ENCODE measurements at regions not wholly inside any gene's neighbourhood (a gene's known extent, or its start where the extent isn't known, plus 50 kb on each side); places are given as distances from the start of the nearest gene placed in this dataset.

DNA sequence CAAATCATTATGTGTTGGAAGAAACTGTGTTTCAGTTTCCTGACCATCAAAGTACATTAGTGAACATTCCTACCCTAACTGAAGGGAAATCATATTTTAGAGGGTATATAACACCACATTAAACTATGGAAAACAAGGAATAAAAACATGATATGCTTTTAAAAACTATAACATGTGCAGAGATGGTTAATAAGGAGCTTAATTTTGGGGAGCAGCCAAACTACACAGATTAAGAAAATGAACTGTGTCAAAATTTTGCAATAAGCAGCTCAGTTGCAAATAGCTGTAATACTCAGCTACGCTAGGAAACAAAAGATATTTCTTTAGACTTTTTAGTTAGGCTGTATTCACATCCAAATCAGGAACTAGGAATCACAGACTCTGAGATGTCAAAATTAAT, 1115.7 kb upstream of the CELF2 start:
- no peak for ATAC-seq (ENCODE audit: low FRiP score)
- TF ChIP-seq, protein P1, sequence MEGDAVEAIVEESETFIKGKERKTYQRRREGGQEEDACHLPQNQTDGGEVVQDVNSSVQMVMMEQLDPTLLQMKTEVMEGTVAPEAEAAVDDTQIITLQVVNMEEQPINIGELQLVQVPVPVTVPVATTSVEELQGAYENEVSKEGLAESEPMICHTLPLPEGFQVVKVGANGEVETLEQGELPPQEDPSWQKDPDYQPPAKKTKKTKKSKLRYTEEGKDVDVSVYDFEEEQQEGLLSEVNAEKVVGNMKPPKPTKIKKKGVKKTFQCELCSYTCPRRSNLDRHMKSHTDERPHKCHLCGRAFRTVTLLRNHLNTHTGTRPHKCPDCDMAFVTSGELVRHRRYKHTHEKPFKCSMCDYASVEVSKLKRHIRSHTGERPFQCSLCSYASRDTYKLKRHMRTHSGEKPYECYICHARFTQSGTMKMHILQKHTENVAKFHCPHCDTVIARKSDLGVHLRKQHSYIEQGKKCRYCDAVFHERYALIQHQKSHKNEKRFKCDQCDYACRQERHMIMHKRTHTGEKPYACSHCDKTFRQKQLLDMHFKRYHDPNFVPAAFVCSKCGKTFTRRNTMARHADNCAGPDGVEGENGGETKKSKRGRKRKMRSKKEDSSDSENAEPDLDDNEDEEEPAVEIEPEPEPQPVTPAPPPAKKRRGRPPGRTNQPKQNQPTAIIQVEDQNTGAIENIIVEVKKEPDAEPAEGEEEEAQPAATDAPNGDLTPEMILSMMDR (IDR thresholded peaks at IDR 0.05): no peak
- DNase-seq (ENCODE audit: low spot score): no peak

DNA sequence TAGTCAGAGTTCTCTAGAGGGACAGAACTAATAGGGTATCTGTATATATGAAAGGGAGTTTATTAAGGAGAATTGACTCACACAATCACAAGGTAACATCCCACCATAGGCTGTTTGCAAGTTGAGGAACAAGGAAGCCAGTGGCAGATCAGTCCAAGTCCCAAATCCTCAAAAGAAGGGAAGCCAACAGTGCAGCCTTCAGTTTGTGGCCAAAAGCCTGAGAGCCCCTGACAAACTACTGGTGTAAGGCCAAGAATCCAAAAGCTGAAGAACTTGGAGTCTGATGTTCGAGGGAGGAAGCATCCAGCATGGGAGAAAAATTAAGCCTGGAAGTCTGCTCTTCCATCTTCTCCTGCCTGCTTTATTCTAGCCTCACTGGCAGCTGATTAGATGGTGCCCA, 1107.2 kb upstream of the CELF2 start:
- TF ChIP-seq, protein P1 (IDR thresholded peaks at IDR 0.05): no peak
- ATAC-seq (ENCODE audit: low FRiP score): no peak
- no peak for DNase-seq (ENCODE audit: low spot score)

DNA sequence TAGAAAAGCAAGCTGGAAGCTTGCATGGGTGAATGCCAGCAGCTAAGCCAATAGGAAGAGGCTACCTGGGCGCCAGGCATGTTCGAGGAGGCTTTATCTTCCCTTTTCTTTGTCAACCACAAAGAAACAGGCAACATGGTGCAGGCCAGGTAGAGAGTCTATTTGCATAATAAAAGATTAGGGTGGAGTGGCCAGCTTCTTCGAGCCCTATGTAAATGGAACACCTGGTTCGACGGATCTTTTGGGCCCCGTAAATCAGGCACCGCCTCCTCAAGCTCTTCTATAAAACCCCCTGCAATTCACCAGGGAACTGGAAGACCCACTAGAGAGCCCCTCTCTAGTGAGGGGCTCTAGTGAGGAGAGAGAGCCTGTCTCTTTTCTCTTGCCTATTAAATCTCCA, 1106.2 kb upstream of the CELF2 start:
- TF ChIP-seq, protein P1 (IDR thresholded peaks at IDR 0.05): no peak
- no peak for ATAC-seq (ENCODE audit: low FRiP score)

DNA sequence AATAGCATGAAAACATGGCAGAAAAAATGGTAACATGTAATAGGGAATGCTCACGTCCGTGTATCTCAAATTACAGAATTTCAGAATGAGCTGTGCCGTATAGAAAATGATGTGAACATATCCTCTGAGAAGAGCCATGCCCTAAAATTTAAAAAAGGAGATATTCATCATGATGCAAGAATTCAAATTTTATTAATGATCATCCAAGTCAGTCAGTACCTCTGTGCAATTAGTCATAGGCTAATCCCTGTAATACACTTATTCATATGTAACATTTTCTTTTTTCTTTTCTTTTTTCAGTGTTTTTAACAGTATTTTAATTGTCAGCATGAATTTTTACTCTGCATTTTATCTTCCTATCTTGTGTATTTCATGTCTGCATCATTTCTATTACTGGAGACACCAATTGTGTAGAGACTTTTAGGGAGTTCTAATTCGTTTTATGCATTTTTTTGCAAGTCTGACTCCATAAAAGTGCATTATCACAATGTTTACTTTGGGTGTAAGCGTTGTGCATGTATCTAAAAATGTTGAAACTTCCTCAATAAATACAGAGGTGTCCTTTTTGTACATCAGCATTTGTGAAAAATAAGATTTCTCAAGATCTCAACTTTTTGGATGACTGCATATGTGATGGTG, 1103.7 kb upstream of the CELF2 start:
- DNase-seq (ENCODE audit: low spot score) (no peak), ATAC-seq (ENCODE audit: low FRiP score) (no peak)
- TF ChIP-seq, protein P1 (IDR thresholded peaks at IDR 0.05): no peak

More for the DNA sequence above, 1106.2 kb upstream of the CELF2 start:
- no peak for DNase-seq (ENCODE audit: low spot score)

DNA sequence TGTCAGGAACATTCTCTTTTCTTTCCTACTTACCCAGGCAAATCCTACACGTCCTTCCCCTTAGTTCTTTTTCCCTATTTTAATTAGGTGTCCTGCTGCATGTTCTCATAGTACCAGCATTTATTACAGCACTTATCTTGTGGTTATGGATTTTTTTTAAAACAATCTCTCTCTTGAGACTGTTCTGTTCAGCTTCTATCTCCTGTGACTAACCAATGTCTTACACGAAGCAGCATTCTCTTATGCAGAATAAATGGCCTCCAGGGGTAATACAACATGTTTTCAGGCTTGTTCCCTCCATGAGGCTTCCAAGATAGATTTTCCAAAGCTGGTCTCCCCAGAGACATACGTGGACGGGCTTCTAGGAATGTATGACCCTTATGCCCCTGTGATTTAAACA, 1096.1 kb upstream of the CELF2 start:
- DNase-seq (ENCODE audit: low spot score) (no peak), ATAC-seq (ENCODE audit: low FRiP score) (no peak)
- TF ChIP-seq, protein P1 (IDR thresholded peaks at IDR 0.05): no peak

DNA sequence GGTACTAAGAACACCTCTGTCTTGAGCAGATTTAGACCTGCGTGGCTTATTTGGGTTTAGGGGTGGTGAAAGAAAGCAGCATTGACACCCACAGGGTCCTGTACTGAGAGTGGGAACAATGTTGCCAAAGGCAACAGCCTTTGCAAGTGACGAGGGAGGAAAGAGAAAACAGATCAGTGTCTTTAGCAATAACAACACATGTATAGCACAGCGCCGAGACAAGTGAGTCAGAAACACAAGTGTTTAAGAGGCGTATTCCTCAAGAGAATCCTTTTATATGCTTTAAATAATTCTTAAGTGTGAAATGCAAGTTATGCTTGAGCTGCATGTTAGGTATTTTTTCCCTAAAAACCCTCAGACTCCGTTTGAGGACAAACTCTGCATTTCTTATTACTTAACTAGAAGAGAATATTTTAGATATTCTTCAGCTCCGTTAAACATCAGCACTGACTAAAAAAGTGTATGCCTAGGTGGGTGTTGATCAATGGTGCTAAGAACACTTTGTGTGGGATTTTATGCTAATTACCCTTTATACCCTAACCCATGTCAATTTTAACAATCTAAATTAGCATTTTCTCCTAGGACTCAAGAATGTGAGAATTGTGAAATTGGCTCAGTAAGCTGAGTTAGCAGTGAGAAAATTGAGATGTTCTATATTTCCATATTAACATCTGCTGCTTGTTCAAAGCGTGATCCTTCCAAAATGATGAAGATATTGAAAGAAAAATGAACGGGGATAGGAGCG, 1095.4 kb upstream of the CELF2 start:
- DNase-seq (ENCODE audit: low spot score): no peak
- ATAC-seq (ENCODE audit: low FRiP score): no peak
- TF ChIP-seq, protein P1 (IDR thresholded peaks at IDR 0.05): no peak

DNA sequence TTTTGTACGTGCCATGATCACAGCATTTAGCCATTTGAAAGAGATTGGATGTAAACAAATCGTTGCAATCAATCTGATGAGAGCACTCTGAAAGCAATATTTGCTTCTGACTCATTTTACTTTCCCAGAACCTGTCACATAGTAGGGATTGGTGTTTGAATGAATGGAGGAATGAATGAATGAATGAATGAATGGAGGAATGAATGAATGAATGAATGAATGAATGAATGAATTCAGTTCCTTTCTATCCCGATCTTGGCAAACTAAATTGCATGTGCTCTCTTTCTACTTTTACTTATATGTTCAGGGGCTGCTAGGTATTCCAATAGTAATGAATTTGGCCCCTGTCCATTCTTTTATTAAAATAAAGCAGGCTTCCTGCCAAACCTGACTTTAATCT, 1091.7 kb upstream of the CELF2 start:
- TF ChIP-seq, protein P1 (IDR thresholded peaks at IDR 0.05): no peak
- DNase-seq (ENCODE audit: low spot score) (no peak), ATAC-seq (ENCODE audit: low FRiP score) (no peak)
